HepG2 (cell line): ENCODE measurements at regions not wholly inside any gene's neighbourhood (a gene's known extent, or its start where the extent isn't known, plus 50 kb on each side); places are given as distances from the start of the nearest gene placed in this dataset.

ENCODE experiments used
- ATAC-seq: fragments of 200-7000 bp; cut with Tn5 transposase; 3 replicates; pipeline ENCODE4 v1.9.1; 2020; ENCODE audit warnings: mild to moderate bottlenecking, moderate library complexity
- BruUV-seq: library from RNA; stranded (reverse); fragments of 400-500 nt; replicated peaks from 2 replicates; lab custom pipeline; 2021; lab: Mats Ljungman, UMichigan
- CTCF ChIA-PET: fragments of 300-600 bp; formaldehyde crosslinking; extraction: SDS; loops from one replicate; lab custom pipeline; 2021; ENCODE audit warnings: low total read pairs, inconsistent platforms, low intra/inter-chr PET ratio; lab: Yijun Ruan, JAX
- POLR2A ChIA-PET: fragments of 350-600 bp; sonication (Branson Sonifier 250); formaldehyde crosslinking; loops from one replicate; lab custom pipeline; 2020; ENCODE audit warnings: antibody characterized with exemption, inconsistent platforms; lab: Yijun Ruan, JAX
- DNase-seq: peaks from one replicate; pipeline ENCODE4 v3.0.0-alpha.2; 2015; ENCODE audit warnings: low spot score
- FAIRE-seq: peaks from 3 replicates; lab custom pipeline; 2011; peaks lifted over from hg19 to GRCh38; lab: Jason Lieb, UNC
- H2AFZ ChIP-seq: one replicate; pipeline ENCODE4 v1.6.1; 2011; ENCODE audit warnings: low read length, inconsistent platforms
- H3K27ac ChIP-seq: fragments of 300-600 bp; 3 replicates; pipeline ENCODE4 v1.8.0; 2011; ENCODE audit warnings: mixed run types, mild to moderate bottlenecking, mixed read lengths, low read length, inconsistent platforms; ENCODE audit not compliant: insufficient read depth; ENCODE audit errors: extremely low read length
- H3K27me3 ChIP-seq, 2 experiments: fragments of 200-600 bp in 1 of 2; 2 replicates in 1 of 2; 3 replicates in 1 of 2; pipeline versions ENCODE4 v1.6.0 to v1.8.0; 2011; ENCODE audit warnings: low read length in 2 of 2, mild to moderate bottlenecking in 2 of 2, moderate library complexity in 2 of 2, inconsistent platforms in 1 of 2; ENCODE audit not compliant: insufficient read depth in 2 of 2, control insufficient read depth in 1 of 2
- H3K36me3 ChIP-seq, 2 experiments: fragments of 200-600 bp in 1 of 2; replicated peaks in 1 of 2; 2 replicates in 1 of 2; 3 replicates in 1 of 2; pipeline versions ENCODE4 v1.5.1 to v1.8.0; 2011; ENCODE audit warnings: low read length in 2 of 2, inconsistent platforms in 1 of 2; ENCODE audit not compliant: insufficient read depth in 2 of 2, control insufficient read depth in 1 of 2
- H3K4me1 ChIP-seq: 2 replicates; pipeline ENCODE4 v1.5.1; 2012; ENCODE audit warnings: low read length, inconsistent platforms; ENCODE audit not compliant: insufficient read depth
- H3K4me2 ChIP-seq: 2 replicates; pipeline ENCODE4 v1.6.0; 2011; ENCODE audit warnings: low read depth, low read length, inconsistent platforms
- H3K4me3 ChIP-seq, 3 experiments: fragments of 200-600 bp in 1 of 3; sonication (generic), shearing (Covaris generic) in 1 of 3; replicated peaks in 1 of 3; 2 replicates each; pipeline ENCODE4 v1.5.1; 2011 to 2016; ENCODE audit warnings: low read length in 3 of 3, inconsistent platforms in 2 of 3, low read depth in 2 of 3, mild to moderate bottlenecking in 2 of 3, control low read depth in 1 of 3, mixed read lengths in 1 of 3; ENCODE audit not compliant: insufficient read depth in 1 of 3
- H3K79me2 ChIP-seq: one replicate; pipeline ENCODE4 v1.6.1; 2011; ENCODE audit warnings: low read length, inconsistent platforms; ENCODE audit not compliant: insufficient read depth
- H3K9ac ChIP-seq: 2 replicates; pipeline ENCODE4 v1.6.0; 2011; ENCODE audit warnings: mild to moderate bottlenecking, low read depth, low read length, inconsistent platforms; ENCODE audit not compliant: insufficient read depth
- H3K9me3 ChIP-seq: 2 replicates; pipeline ENCODE4 v1.5.1; 2012; ENCODE audit warnings: mild to moderate bottlenecking, low read length
- H4K20me1 ChIP-seq: 2 replicates; pipeline ENCODE4 v1.6.0; 2011; ENCODE audit warnings: inconsistent platforms, mild to moderate bottlenecking, low read length, moderate library complexity; ENCODE audit not compliant: insufficient read depth
- CHD4 ChIP-seq: fragments of 200-600 bp; sonication (generic); IDR thresholded peaks from 2 replicates; pipeline ENCODE4 v1.7.0; 2017; ENCODE audit warnings: mild to moderate bottlenecking, low read length, borderline replicate concordance
- GPN1 ChIP-seq: sonication (generic); formaldehyde crosslinking; IDR thresholded peaks from 2 replicates; pipeline ENCODE4 v1.5.1; 2020; ENCODE audit warnings: missing genetic modification reagents, borderline replicate concordance
- HINFP ChIP-seq: sonication (generic); formaldehyde crosslinking; IDR thresholded peaks from 2 replicates; pipeline ENCODE4 v1.4.0; 2020; ENCODE audit warnings: low read depth, mild to moderate bottlenecking, missing genetic modification reagents
- NCOA2 ChIP-seq: sonication (generic); formaldehyde crosslinking; IDR thresholded peaks from 2 replicates; pipeline ENCODE4 v1.8.0; 2022; ENCODE audit warnings: inconsistent platforms
- ZKSCAN5 ChIP-seq: sonication (generic); formaldehyde crosslinking; IDR thresholded peaks from 2 replicates; pipeline ENCODE4 v1.5.1; 2020; ENCODE audit warnings: mild to moderate bottlenecking, missing genetic modification reagents
- ZNF10 ChIP-seq: sonication (generic); formaldehyde crosslinking; IDR thresholded peaks from 2 replicates; pipeline ENCODE4 v1.4.0; 2020; ENCODE audit warnings: mild to moderate bottlenecking, low read depth, missing genetic modification reagents, borderline replicate concordance
- ZNF235 ChIP-seq: sonication (generic); formaldehyde crosslinking; IDR thresholded peaks from 2 replicates; pipeline ENCODE4 v1.8.1; 2023; ENCODE audit warnings: mild to moderate bottlenecking, missing genetic modification reagents, borderline replicate concordance
- ZNF362 ChIP-seq: sonication (generic); formaldehyde crosslinking; IDR thresholded peaks from 2 replicates; pipeline ENCODE4 v1.4.0; 2020; ENCODE audit warnings: missing genetic modification reagents, mild to moderate bottlenecking, borderline replicate concordance
- ZNF543 ChIP-seq: sonication (generic); formaldehyde crosslinking; IDR thresholded peaks from 2 replicates; pipeline ENCODE4 v1.4.0; 2020; ENCODE audit warnings: mild to moderate bottlenecking, missing genetic modification reagents
- ZNF589 ChIP-seq: sonication (generic); formaldehyde crosslinking; conservative IDR thresholded peaks from 2 replicates; pipeline ENCODE4 v1.8.0; 2022; ENCODE audit warnings: mild to moderate bottlenecking, moderate library complexity, missing genetic modification reagents
- ZXDC ChIP-seq: sonication (generic); formaldehyde crosslinking; IDR thresholded peaks from 2 replicates; pipeline ENCODE4 v1.5.0; 2020; ENCODE audit warnings: mild to moderate bottlenecking, missing genetic modification reagents
- WGBS: methylation state at CpG from one replicate; pipeline ENCODE4 v1.1.6; 2017; ENCODE audit warnings: low lambda C conversion rate; 5-methylcytosine and 5-hydroxymethylcytosine counted together
- in situ Hi-C: cut with HindIII; loops from 2 replicates; pipeline ENCODE4 v1.10.0; 2017; ENCODE audit warnings: low pct_unique_long_range_greater_than_20kb; ENCODE audit not compliant: extremely low pct_ligation_motif_present
- intact Hi-C: fragments of 100-400 bp; cut with micrococcal nuclease; formaldehyde crosslinking; loops from one replicate; pipeline ENCODE4 v1.10.0; 2022; ENCODE audit not compliant: unreplicated experiment

- in situ Hi-C loops, result no loop called here
- CTCF ChIA-PET, result no interaction called here
- no peaks in the 10 kb centered on the region for H3K4me1 ChIP-seq
- H2AFZ ChIP-seq, result no peak overlapping the region
- FAIRE-seq (no peak), ATAC-seq (no peak), DNase-seq (no peak)
- 0% methylated on average over 2 of the region's 2 CpGs for WGBS
- no peaks in the 10 kb centered on the region for H3K36me3 ChIP-seq
- H3K4me2 ChIP-seq, result no peak overlapping the region
- H3K27me3 ChIP-seq, result 0 out of 5 replicates have a peak, but pooled peaks cover 0 to 2% of the 10 kb centered on the region in 2 experiments
- no peaks in the 10 kb centered on the region for H3K9me3 ChIP-seq
- no peaks in the 10 kb centered on the region for H4K20me1 ChIP-seq
- H3K27ac ChIP-seq, result no peak overlapping the region
- intact Hi-C loops, result no loop called here
- H3K4me3 ChIP-seq, result no peak overlapping the region
- H3K79me2 ChIP-seq, result no peaks in the 10 kb centered on the region
- POLR2A ChIA-PET, result no interaction called here
- TF ChIP-seq ZNF589 (CRISPR knock-in tag), result no peak
- TF ChIP-seq NCOA2 (CRISPR knock-in tag), result no peak
- TF ChIP-seq GPN1 (CRISPR knock-in tag), result no peak
- no peak for TF ChIP-seq ZNF235 (CRISPR knock-in tag)
- TF ChIP-seq ZXDC, result no peak
- no peak overlapping the region for H3K9ac ChIP-seq
- BruUV-seq, result no TSS peak
Measured at GRCh38 chr2:191543708-191544107, 134.2 kb upstream of the NABP1 start.

GRCh38 chr2:191544461-191545062 lies 133.4 kb upstream of the NABP1 start:
- DNase-seq (no peak), FAIRE-seq (no peak), ATAC-seq (no peak)
- Histone ChIP-seq H3K4me2 (no peak overlapping the region), H3K79me2 (no peaks in the 10 kb centered on the region), H3K9me3 (no peaks in the 10 kb centered on the region), H4K20me1 (no peaks in the 10 kb centered on the region), H3K4me1 (no peaks in the 10 kb centered on the region), H3K27ac (no peak overlapping the region), H3K27me3 (0 out of 5 replicates have a peak, but pooled peaks cover 0 to 2% of the 10 kb centered on the region in 2 experiments), H3K9ac (no peak overlapping the region), H2AFZ (no peak overlapping the region), H3K4me3 (no peak overlapping the region), H3K36me3 (no peaks in the 10 kb centered on the region)
- in situ Hi-C loops, result no loop called here
- POLR2A ChIA-PET, result no interaction called here
- no TSS peak for BruUV-seq
- intact Hi-C loops, result no loop called here
- CTCF ChIA-PET, result no interaction called here
- TF ChIP-seq ZKSCAN5, result no peak
- no peak for TF ChIP-seq HINFP (CRISPR knock-in tag)
- no peak for TF ChIP-seq CHD4
- TF ChIP-seq ZNF362 (CRISPR knock-in tag), result no peak
- TF ChIP-seq ZNF543 (CRISPR knock-in tag), result no peak
- TF ChIP-seq ZNF10 (CRISPR knock-in tag), result no peak
